Choroid plexus epithelial cell (primary cell): ENCODE measurements at regions not wholly inside any gene's neighbourhood (a gene's known extent, or its start where the extent isn't known, plus 50 kb on each side); places are given as distances from the start of the nearest gene placed in this dataset.
A peak's percentile ranks its signal among the peaks of the same experiment; 100 is the strongest.

ENCODE experiments used
- DNase-seq: peaks from one replicate; pipeline ENCODE4 v3.0.0-alpha.2; 2010; ENCODE audit warnings: low read depth
- H3K4me3 ChIP-seq: 2 replicates; pipeline ENCODE4 v1.5.1; 2011; ENCODE audit warnings: low read depth, mild to moderate bottlenecking, control low read depth, low read length, moderate library complexity
- TF ChIP-seq, protein P1 (sequence below): conservative IDR thresholded peaks from 2 replicates; pipeline ENCODE4 v1.5.1; 2011; ENCODE audit warnings: low read depth, mild to moderate bottlenecking, control low read depth, inconsistent platforms, low read length, moderate library complexity

DNA sequence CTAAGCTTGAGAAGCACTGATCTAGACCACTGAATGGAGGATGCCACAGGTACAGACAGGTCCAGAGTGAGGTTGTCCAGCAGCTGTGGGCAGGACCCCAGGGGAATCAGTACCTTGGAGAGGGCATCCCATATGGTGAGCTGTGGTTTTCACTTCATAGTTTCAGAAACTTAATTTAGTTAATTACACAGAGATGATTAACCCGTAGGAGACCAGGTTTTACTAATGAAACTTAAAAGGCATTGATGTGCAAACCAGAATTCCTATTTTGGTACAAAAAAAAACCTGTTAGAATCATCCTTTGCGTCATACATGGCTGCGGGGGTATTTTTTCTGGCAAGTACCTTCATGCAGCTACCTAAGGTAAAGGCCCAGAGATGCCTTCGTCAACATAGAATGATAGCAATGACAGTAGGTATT lies 159.3 kb downstream of the DACT1 start:
- TF ChIP-seq, protein P1, sequence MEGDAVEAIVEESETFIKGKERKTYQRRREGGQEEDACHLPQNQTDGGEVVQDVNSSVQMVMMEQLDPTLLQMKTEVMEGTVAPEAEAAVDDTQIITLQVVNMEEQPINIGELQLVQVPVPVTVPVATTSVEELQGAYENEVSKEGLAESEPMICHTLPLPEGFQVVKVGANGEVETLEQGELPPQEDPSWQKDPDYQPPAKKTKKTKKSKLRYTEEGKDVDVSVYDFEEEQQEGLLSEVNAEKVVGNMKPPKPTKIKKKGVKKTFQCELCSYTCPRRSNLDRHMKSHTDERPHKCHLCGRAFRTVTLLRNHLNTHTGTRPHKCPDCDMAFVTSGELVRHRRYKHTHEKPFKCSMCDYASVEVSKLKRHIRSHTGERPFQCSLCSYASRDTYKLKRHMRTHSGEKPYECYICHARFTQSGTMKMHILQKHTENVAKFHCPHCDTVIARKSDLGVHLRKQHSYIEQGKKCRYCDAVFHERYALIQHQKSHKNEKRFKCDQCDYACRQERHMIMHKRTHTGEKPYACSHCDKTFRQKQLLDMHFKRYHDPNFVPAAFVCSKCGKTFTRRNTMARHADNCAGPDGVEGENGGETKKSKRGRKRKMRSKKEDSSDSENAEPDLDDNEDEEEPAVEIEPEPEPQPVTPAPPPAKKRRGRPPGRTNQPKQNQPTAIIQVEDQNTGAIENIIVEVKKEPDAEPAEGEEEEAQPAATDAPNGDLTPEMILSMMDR: no peak
- peak; percentile 34 for DNase-seq
- H3K4me3 ChIP-seq: no peak overlapping the region

GRCh38 chr14:58798173-58798572 lies 160.4 kb downstream of the DACT1 start:
- H3K4me3 ChIP-seq: no peak overlapping the region
- DNase-seq: no peak
- TF ChIP-seq, protein P1: no peak

DNA sequence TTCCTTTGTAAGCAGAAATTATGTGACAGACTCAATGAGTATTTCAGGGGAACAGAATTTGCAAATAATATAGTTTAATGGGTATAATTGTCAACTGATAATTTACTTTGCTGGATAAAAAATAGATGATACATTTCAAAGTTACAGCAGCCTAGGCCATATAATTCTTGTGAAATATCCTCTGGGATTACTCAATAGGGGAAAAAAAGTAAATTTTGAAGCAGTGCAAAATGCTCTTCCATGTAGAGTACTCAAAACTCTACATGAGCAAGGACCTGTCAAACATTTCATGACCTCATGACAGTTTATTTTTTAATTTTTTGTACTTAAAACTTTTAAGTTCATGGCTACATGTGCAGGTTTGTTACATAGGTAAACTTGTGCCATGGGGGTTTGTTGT lies 163.3 kb downstream of the DACT1 start:
- TF ChIP-seq, protein P1: no peak
- DNase-seq: no peak

GRCh38 chr14:58805057-58805456 lies 167.3 kb downstream of the DACT1 start:
- DNase-seq: no peak
- TF ChIP-seq, protein P1: no peak
- no peak overlapping the region for H3K4me3 ChIP-seq

More for the DNA sequence above, 163.3 kb downstream of the DACT1 start:
- H3K4me3 ChIP-seq: no peak overlapping the region

- H3K4me3 ChIP-seq: no peak overlapping the region
- TF ChIP-seq, protein P1: no peak
- DNase-seq: peak; percentile 82
Measured at GRCh38 chr14:58805605-58806409, 168.0 kb downstream of the DACT1 start.

GRCh38 chr14:58807191-58807590 lies 169.4 kb downstream of the DACT1 start:
- peak; percentile 15 for DNase-seq
- TF ChIP-seq, protein P1: no peak
- H3K4me3 ChIP-seq: no peak overlapping the region

GRCh38 chr14:58808828-58809227 lies 171.1 kb downstream of the DACT1 start:
- no peak overlapping the region for H3K4me3 ChIP-seq
- TF ChIP-seq, protein P1: no peak
- DNase-seq: peak; percentile 79
